HEK293 (cell line): ENCODE measurements at regions not wholly inside any gene's neighbourhood (a gene's known extent, or its start where the extent isn't known, plus 50 kb on each side); places are given as distances from the start of the nearest gene placed in this dataset.

ENCODE experiments used
- CTCF ChIA-PET: fragments of 350-600 bp; formaldehyde crosslinking; extraction: SDS; loops from one replicate; lab custom pipeline; 2021; ENCODE audit warnings: antibody characterized with exemption; lab: Yijun Ruan, JAX
- POLR2A ChIA-PET: fragments of 300-600 bp; formaldehyde crosslinking; extraction: SDS; loops from one replicate; lab custom pipeline; 2020; ENCODE audit warnings: antibody characterized with exemption, inconsistent platforms; lab: Yijun Ruan, JAX
- H3K27ac ChIP-seq: fragments of 200-500 bp; sonication (Bioruptor generic); 2 replicates; pipeline ENCODE4 v1.5.1; 2014; ENCODE audit warnings: low read depth, low read length, control low read depth, inconsistent platforms; ENCODE audit errors: extremely low read depth
- H3K36me3 ChIP-seq, 2 experiments: fragments of 200-500 bp in 1 of 2; sonication (Bioruptor generic) in 1 of 2; 1 replicate in 1 of 2; 2 replicates in 1 of 2; pipeline ENCODE4 v1.5.1; 2014 to 2017; ENCODE audit warnings: inconsistent platforms in 2 of 2, low read length in 2 of 2; ENCODE audit not compliant: control insufficient read depth in 2 of 2, insufficient read depth in 1 of 2
- H3K4me1 ChIP-seq: fragments of 200-500 bp; sonication (Bioruptor generic); 2 replicates; pipeline ENCODE4 v1.5.1; 2014; ENCODE audit warnings: mild to moderate bottlenecking, low read length, inconsistent platforms; ENCODE audit not compliant: control insufficient read depth, insufficient read depth
- H3K4me3 ChIP-seq: 2 replicates; pipeline ENCODE4 v1.5.1; 2011; ENCODE audit warnings: low read depth, mild to moderate bottlenecking, control low read depth, low read length, moderate library complexity
- H3K9me3 ChIP-seq: fragments of 200-500 bp; sonication (Bioruptor generic); 2 replicates; pipeline ENCODE4 v1.5.1; 2014; ENCODE audit warnings: low read depth, low read length, inconsistent platforms; ENCODE audit not compliant: control insufficient read depth, insufficient read depth
- GLI4 ChIP-seq: fragments of 450-650 bp; formaldehyde crosslinking; IDR thresholded peaks from 2 replicates; pipeline ENCODE4 v1.5.1; 2016; ENCODE audit warnings: missing biosample characterization, missing genetic modification characterization
- SETDB1 ChIP-seq: IDR thresholded peaks from one replicate; pipeline ENCODE4 v1.6.1; 2017; ENCODE audit warnings: mild to moderate bottlenecking, low read length, moderate library complexity, mixed read lengths; ENCODE audit not compliant: insufficient read length
- SP7 ChIP-seq: fragments of 450-650 bp; formaldehyde crosslinking; IDR thresholded peaks from 2 replicates; pipeline ENCODE4 v1.5.1; 2016; ENCODE audit warnings: missing biosample characterization, missing genetic modification characterization
- ZFP37 ChIP-seq: fragments of 450-650 bp; formaldehyde crosslinking; IDR thresholded peaks from 2 replicates; pipeline ENCODE4 v1.5.1; 2016; ENCODE audit warnings: missing biosample characterization, missing genetic modification characterization
- ZNF140 ChIP-seq: fragments of 450-650 bp; formaldehyde crosslinking; IDR thresholded peaks from 2 replicates; pipeline ENCODE4 v1.5.1; 2016; ENCODE audit warnings: missing biosample characterization, missing genetic modification characterization
- ZNF169 ChIP-seq: fragments of 450-650 bp; formaldehyde crosslinking; IDR thresholded peaks from 2 replicates; pipeline ENCODE4 v1.5.1; 2016; ENCODE audit warnings: missing biosample characterization, missing genetic modification characterization
- ZNF221 ChIP-seq: fragments of 450-650 bp; formaldehyde crosslinking; IDR thresholded peaks from 2 replicates; pipeline ENCODE4 v1.5.1; 2017; ENCODE audit warnings: missing biosample characterization, missing genetic modification characterization, borderline replicate concordance
- ZNF24 ChIP-seq: fragments of 450-650 bp; formaldehyde crosslinking; IDR thresholded peaks from 2 replicates; pipeline ENCODE4 v1.5.1; 2016; ENCODE audit warnings: missing biosample characterization, missing genetic modification characterization
- ZNF501 ChIP-seq: fragments of 450-650 bp; formaldehyde crosslinking; IDR thresholded peaks from 2 replicates; pipeline ENCODE4 v1.5.1; 2016; ENCODE audit warnings: missing biosample characterization, missing genetic modification characterization
- ZNF623 ChIP-seq: fragments of 450-650 bp; formaldehyde crosslinking; IDR thresholded peaks from 2 replicates; pipeline ENCODE4 v1.5.1; 2016; ENCODE audit warnings: missing biosample characterization, missing genetic modification characterization
- ZNF654 ChIP-seq: fragments of 450-650 bp; formaldehyde crosslinking; IDR thresholded peaks from 2 replicates; pipeline ENCODE4 v1.5.1; 2016; ENCODE audit warnings: low read depth, missing biosample characterization, missing genetic modification characterization
- ZNF747 ChIP-seq: fragments of 450-650 bp; formaldehyde crosslinking; IDR thresholded peaks from 2 replicates; pipeline ENCODE4 v1.5.1; 2016; ENCODE audit warnings: missing biosample characterization, missing genetic modification characterization
- ZNF768 ChIP-seq: fragments of 450-650 bp; formaldehyde crosslinking; IDR thresholded peaks from 2 replicates; pipeline ENCODE4 v1.5.1; 2018; ENCODE audit warnings: missing biosample characterization, mild to moderate bottlenecking, missing genetic modification characterization
- ZNF785 ChIP-seq: fragments of 450-650 bp; formaldehyde crosslinking; IDR thresholded peaks from 2 replicates; pipeline ENCODE4 v1.5.1; 2016; ENCODE audit warnings: missing biosample characterization, missing genetic modification characterization
- TF ChIP-seq, protein P1 (sequence below): fragments of 450-650 bp; formaldehyde crosslinking; IDR thresholded peaks from 2 replicates; pipeline ENCODE4 v1.5.1; 2016; ENCODE audit warnings: missing biosample characterization, missing genetic modification characterization
- TF ChIP-seq, protein P2 (sequence below): fragments of 450-650 bp; formaldehyde crosslinking; IDR thresholded peaks from 2 replicates; pipeline ENCODE4 v1.5.1; 2016; ENCODE audit warnings: missing biosample characterization, missing genetic modification characterization
- TF ChIP-seq, protein P3 (sequence below): fragments of 450-650 bp; formaldehyde crosslinking; IDR thresholded peaks from 2 replicates; pipeline ENCODE4 v1.5.1; 2016; ENCODE audit warnings: missing biosample characterization, missing genetic modification characterization, borderline replicate concordance

DNA sequence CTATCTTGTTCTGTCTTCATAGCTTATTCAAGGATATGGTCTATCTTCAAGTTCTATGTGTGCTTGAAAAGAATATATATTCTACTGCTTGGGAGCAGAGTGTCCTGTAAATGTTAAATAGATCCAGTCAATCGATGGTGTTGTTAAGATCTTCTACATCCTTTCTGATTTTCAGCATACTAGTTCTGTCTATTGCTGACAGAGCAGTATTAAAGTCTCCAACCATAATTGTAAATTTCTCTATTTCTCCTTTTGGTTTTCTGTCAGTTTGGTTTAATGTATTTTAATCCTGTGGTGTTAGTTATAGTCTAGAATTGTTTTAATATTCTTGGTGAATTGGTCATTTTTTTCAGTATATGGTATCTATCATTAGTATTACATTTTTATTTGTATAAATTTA, 124.0 kb upstream of the COX7C start:
- Histone ChIP-seq H3K4me3 (no peak overlapping the region), H3K36me3 (no peaks in the 10 kb centered on the region), H3K27ac (no peak overlapping the region), H3K9me3 (no peaks in the 10 kb centered on the region), H3K4me1 (no peaks in the 10 kb centered on the region)
- TF ChIP-seq SP7 (no peak), GLI4 (tag by site-specific recombination) (no peak), ZNF747 (tag by site-specific recombination) (no peak), ZFP37 (tag by site-specific recombination) (no peak), ZNF24 (tag by site-specific recombination) (no peak), ZNF768 (tag by site-specific recombination) (no peak), ZNF623 (tag by site-specific recombination) (no peak), ZNF169 (tag by site-specific recombination) (no peak), ZNF501 (no peak), SETDB1 (no peak), ZNF785 (tag by site-specific recombination) (no peak), ZNF140 (tag by site-specific recombination) (no peak)
- TF ChIP-seq, protein P1, sequence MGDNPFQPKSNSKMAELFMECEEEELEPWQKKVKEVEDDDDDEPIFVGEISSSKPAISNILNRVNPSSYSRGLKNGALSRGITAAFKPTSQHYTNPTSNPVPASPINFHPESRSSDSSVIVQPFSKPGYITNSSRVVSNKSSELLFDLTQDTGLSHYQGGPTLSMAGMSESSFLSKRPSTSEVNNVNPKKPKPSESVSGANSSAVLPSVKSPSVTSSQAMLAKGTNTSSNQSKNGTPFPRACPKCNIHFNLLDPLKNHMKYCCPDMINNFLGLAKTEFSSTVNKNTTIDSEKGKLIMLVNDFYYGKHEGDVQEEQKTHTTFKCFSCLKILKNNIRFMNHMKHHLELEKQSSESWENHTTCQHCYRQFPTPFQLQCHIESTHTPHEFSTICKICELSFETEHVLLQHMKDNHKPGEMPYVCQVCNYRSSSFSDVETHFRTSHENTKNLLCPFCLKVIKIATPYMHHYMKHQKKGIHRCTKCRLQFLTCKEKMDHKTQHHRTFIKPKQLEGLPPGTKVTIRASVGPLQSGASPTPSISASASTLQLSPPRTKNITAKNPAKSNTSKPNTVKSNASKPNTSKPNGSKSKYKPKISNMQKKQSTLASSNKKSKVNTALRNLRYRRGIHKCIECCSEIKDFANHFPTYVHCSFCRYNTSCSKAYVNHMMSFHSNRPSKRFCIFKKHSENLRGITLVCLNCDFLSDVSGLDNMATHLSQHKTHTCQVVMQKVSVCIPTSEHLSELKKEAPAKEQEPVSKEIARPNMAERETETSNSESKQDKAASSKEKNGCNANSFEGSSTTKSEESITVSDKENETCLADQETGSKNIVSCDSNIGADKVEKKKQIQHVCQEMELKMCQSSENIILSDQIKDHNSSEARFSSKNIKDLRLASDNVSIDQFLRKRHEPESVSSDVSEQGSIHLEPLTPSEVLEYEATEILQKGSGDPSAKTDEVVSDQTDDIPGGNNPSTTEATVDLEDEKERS: no peak
- TF ChIP-seq, protein P2, sequence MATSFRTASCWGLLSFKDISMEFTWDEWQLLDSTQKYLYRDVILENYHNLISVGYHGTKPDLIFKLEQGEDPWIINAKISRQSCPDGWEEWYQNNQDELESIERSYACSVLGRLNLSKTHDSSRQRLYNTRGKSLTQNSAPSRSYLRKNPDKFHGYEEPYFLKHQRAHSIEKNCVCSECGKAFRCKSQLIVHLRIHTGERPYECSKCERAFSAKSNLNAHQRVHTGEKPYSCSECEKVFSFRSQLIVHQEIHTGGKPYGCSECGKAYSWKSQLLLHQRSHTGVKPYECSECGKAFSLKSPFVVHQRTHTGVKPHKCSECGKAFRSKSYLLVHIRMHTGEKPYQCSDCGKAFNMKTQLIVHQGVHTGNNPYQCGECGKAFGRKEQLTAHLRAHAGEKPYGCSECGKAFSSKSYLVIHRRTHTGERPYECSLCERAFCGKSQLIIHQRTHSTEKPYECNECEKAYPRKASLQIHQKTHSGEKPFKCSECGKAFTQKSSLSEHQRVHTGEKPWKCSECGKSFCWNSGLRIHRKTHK (tag by site-specific recombination): no peak
- TF ChIP-seq, protein P3, sequence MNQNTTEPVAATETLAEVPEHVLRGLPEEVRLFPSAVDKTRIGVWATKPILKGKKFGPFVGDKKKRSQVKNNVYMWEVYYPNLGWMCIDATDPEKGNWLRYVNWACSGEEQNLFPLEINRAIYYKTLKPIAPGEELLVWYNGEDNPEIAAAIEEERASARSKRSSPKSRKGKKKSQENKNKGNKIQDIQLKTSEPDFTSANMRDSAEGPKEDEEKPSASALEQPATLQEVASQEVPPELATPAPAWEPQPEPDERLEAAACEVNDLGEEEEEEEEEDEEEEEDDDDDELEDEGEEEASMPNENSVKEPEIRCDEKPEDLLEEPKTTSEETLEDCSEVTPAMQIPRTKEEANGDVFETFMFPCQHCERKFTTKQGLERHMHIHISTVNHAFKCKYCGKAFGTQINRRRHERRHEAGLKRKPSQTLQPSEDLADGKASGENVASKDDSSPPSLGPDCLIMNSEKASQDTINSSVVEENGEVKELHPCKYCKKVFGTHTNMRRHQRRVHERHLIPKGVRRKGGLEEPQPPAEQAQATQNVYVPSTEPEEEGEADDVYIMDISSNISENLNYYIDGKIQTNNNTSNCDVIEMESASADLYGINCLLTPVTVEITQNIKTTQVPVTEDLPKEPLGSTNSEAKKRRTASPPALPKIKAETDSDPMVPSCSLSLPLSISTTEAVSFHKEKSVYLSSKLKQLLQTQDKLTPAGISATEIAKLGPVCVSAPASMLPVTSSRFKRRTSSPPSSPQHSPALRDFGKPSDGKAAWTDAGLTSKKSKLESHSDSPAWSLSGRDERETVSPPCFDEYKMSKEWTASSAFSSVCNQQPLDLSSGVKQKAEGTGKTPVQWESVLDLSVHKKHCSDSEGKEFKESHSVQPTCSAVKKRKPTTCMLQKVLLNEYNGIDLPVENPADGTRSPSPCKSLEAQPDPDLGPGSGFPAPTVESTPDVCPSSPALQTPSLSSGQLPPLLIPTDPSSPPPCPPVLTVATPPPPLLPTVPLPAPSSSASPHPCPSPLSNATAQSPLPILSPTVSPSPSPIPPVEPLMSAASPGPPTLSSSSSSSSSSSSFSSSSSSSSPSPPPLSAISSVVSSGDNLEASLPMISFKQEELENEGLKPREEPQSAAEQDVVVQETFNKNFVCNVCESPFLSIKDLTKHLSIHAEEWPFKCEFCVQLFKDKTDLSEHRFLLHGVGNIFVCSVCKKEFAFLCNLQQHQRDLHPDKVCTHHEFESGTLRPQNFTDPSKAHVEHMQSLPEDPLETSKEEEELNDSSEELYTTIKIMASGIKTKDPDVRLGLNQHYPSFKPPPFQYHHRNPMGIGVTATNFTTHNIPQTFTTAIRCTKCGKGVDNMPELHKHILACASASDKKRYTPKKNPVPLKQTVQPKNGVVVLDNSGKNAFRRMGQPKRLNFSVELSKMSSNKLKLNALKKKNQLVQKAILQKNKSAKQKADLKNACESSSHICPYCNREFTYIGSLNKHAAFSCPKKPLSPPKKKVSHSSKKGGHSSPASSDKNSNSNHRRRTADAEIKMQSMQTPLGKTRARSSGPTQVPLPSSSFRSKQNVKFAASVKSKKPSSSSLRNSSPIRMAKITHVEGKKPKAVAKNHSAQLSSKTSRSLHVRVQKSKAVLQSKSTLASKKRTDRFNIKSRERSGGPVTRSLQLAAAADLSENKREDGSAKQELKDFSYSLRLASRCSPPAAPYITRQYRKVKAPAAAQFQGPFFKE (tag by site-specific recombination): no peak
- POLR2A ChIA-PET: no interaction called here
- CTCF ChIA-PET: no interaction called here

DNA sequence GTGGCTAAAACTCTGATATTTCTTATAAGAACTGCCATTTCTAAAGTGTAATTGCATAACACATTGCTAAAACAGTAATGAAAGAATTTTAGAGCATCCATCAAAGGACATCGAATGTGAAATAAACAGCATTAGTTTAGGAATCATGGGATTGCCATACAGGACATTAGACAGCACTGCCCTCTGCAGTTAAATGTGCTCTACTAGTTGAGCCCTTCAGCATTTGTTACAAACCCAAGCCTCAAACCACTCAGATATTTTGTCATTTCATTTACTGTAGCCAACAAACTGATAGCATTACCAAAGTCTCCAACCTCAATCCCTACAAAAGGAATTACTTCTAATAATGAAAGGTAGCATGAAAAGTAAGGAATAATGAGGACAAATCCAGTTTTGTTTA, 116.8 kb upstream of the COX7C start:
- no peaks in the 10 kb centered on the region for H3K9me3 ChIP-seq
- ChIA-PET CTCF (no interaction called here), POLR2A (no interaction called here)
- peak; percentile 40 for TF ChIP-seq ZNF654 (tag by site-specific recombination)
- TF ChIP-seq ZNF221 (tag by site-specific recombination): no peak
- no peak overlapping the region for H3K4me3 ChIP-seq
- H3K36me3 ChIP-seq: no peaks in the 10 kb centered on the region
- no peaks in the 10 kb centered on the region for H3K4me1 ChIP-seq
- no peak overlapping the region for H3K27ac ChIP-seq
